ENCODE measurements at regions not wholly inside any gene's neighbourhood (a gene's known extent, or its start where the extent isn't known, plus 50 kb on each side); places are given as distances from the start of the nearest gene placed in this dataset.

DNA sequence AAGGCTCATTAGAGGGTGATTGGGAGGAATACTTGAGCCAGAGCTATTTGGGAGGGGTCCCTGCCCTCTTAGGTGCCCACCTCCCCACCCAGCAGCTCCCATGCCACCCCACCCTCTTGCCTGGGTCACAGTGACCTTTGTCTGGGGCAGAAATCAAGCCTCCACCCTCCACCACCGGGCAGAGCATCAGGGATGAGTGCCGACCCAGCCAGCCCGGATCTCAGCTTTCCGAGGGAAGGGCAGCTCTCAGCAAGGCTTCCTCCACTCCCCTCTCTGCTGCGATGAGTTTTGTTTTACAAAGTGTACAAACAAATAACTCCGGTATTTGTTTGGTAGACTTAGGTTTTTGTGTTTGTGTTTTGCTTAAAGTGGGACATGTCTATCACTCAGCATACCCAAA, 136.7 kb upstream of the CST7 start:
- Mint-ChIP-seq H3K36me3 (ENCODE audit: low read depth) (no peaks in the 10 kb centered on the region), H3K27ac (no peak overlapping the region), H3K9me3 (no peaks in the 10 kb centered on the region), H3K4me1 (peaks cover 16% of the 10 kb centered on the region), H3K27me3 (ENCODE audit: low read depth, poor library complexity) (peaks cover 2% of the 10 kb centered on the region), H3K4me3 (no peak overlapping the region)
- DNase-seq = no peak
- TF ChIP-seq, protein P1, sequence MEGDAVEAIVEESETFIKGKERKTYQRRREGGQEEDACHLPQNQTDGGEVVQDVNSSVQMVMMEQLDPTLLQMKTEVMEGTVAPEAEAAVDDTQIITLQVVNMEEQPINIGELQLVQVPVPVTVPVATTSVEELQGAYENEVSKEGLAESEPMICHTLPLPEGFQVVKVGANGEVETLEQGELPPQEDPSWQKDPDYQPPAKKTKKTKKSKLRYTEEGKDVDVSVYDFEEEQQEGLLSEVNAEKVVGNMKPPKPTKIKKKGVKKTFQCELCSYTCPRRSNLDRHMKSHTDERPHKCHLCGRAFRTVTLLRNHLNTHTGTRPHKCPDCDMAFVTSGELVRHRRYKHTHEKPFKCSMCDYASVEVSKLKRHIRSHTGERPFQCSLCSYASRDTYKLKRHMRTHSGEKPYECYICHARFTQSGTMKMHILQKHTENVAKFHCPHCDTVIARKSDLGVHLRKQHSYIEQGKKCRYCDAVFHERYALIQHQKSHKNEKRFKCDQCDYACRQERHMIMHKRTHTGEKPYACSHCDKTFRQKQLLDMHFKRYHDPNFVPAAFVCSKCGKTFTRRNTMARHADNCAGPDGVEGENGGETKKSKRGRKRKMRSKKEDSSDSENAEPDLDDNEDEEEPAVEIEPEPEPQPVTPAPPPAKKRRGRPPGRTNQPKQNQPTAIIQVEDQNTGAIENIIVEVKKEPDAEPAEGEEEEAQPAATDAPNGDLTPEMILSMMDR (IDR thresholded peaks at IDR 0.05) = no peak

DNA sequence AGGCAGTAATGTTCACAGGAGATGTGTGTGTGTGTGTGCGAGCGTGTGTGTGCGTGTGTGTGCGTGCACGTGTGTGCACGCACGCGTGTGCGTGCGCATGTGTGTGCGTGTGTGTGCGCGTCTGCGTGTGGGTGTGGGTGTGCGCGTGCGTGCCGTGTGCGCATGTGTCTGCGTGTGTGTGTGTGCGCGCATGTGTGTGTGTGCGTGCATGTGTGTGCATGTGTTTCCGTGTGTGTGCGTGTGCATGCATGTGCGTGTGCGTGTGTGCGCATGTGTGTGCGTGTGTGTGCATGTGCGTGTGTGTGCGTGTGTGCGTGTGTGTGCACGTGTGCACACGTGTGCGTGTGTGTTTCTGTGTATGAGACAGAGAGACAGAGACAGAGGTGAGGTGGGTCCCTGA, 136.0 kb upstream of the CST7 start:
- peak overlapping the region; percentile 94 for H3K27ac Mint-ChIP-seq
- no peaks in the 10 kb centered on the region for H3K9me3 Mint-ChIP-seq
- H3K4me1 Mint-ChIP-seq = peaks cover 16% of the 10 kb centered on the region
- H3K36me3 Mint-ChIP-seq (ENCODE audit: low read depth) = no peaks in the 10 kb centered on the region
- DNase-seq = no peak
- TF ChIP-seq, protein P1 (IDR thresholded peaks at IDR 0.05) = no peak
- peaks cover 2% of the 10 kb centered on the region for H3K27me3 Mint-ChIP-seq (ENCODE audit: low read depth, poor library complexity)
- H3K4me3 Mint-ChIP-seq = no peak overlapping the region

DNA sequence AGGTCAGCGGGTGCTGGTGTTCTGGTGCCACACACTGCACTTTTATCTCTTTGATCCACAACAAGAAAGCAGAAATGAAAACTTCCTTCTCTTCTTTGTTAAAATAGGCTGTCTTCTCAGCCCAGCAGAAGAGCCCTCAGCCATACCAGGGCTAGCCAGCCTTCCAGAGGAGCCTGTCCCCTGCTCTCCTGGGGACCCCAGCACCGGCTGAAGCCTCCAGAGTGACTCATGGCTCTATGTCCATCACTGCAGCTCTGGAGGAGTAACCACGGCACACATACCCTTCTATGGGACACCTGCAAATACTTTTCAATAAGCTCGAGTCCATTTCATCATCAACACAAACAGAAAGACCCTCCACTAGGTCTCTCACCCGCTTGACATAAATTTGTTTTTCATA, 135.6 kb upstream of the CST7 start:
- DNase-seq = no peak
- no peak overlapping the region for H3K27ac Mint-ChIP-seq
- TF ChIP-seq, protein P1 (IDR thresholded peaks at IDR 0.05) = no peak
- H3K36me3 Mint-ChIP-seq (ENCODE audit: low read depth) = no peaks in the 10 kb centered on the region
- peaks cover 13% of the 10 kb centered on the region for H3K4me1 Mint-ChIP-seq
- no peak overlapping the region for H3K4me3 Mint-ChIP-seq
- no peaks in the 10 kb centered on the region for H3K9me3 Mint-ChIP-seq
- H3K27me3 Mint-ChIP-seq (ENCODE audit: low read depth, poor library complexity) = peaks cover 2% of the 10 kb centered on the region

DNA sequence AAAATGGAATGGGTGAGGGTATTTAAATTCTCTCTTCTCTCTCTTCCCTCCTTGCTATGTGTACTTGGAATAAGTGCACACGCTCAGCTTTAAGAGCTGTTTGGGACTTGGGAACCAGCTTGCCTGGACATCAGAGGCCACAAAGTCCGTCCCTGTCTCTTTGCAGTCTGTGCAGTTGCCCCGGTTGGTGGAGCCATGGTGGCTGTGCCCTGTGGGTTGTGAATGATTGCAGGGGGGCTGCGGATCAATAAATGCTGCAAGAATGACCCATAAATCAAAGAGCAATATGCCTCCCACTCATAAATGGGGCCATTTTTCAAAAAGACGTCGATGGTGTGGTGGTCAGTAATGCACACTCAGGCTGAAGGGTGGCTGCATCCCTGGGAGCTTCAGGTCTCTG, 135.1 kb upstream of the CST7 start:
- no peak for DNase-seq

DNA sequence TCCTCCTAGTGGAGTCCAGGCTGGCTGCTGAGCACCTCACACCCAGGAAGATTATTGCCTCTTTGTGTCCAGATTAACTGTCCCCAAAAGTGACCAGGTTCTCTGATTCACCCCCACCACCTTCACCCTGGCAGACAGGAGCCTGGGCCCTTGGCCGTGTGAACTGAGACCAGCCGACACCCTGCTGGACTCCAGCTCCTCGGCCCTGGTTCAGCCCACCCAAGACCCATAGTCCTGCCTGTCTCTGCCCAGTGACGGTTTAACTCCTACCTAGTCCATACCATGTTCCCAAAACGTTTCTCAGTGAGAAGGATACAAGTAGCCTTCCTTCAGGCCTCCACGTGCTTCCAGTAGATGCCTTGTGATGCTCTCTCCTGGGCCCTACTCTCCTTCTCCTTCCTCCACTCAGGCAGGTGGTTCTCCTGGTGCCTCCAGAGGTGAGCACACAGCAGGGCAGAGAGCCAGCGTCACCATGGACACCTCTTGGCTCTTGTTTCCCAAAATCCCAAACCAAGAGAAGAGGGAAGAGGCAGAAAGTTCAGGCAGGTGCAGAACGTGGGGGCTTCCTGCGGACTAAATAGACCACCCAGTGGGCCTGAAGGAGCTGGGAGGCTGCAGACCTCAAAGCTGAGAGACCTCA, 134.4 kb upstream of the CST7 start:
- TF ChIP-seq, protein P1 (IDR thresholded peaks at IDR 0.05) = no peak
- Mint-ChIP-seq H3K27ac (no peak overlapping the region), H3K4me1 (peaks cover 1% of the 10 kb centered on the region), H3K9me3 (no peaks in the 10 kb centered on the region), H3K27me3 (ENCODE audit: low read depth, poor library complexity) (peaks cover 2% of the 10 kb centered on the region), H3K36me3 (ENCODE audit: low read depth) (no peaks in the 10 kb centered on the region), H3K4me3 (no peak overlapping the region)
- DNase-seq = no peak

More for the DNA sequence above, 135.1 kb upstream of the CST7 start:
- peak overlapping the region; percentile 73 for H3K27ac Mint-ChIP-seq
- H3K27me3 Mint-ChIP-seq (ENCODE audit: low read depth, poor library complexity) = peaks cover 2% of the 10 kb centered on the region
- no peaks in the 10 kb centered on the region for H3K9me3 Mint-ChIP-seq
- H3K4me3 Mint-ChIP-seq = no peak overlapping the region
- peaks cover 9% of the 10 kb centered on the region for H3K4me1 Mint-ChIP-seq
- no peaks in the 10 kb centered on the region for H3K36me3 Mint-ChIP-seq (ENCODE audit: low read depth)
- TF ChIP-seq, protein P1 (IDR thresholded peaks at IDR 0.05) = no peak

DNA sequence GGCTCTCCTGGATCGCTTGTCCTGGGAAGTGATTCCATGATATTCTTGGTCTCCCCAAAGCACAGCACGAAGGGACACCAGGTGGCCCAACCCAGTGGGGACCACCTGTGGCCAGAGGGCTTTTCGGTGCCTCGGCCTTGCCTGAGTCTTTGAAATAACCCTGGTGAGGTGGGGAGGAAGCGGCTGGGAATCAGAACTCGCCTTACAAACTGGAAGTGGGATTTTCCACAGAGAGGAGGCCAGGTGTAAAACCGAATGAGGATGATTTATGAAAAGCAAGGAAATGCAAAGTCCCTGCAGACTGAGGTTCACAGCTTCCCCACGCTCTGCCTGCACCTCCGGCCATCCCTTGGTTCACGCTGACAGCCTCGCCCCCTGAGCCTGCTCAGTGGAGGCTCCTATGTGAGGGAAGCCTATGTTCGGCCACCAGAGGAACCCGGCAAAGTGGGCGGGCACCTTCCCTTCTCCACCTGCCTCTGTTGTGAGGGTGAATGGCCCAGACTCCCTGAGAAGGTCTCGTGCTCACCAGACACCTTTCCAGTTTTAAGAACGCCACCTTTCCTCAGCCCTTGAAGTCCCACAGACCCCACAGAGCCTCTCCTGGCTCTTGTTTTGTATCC, 133.8 kb upstream of the CST7 start:
- TF ChIP-seq, protein P1 (IDR thresholded peaks at IDR 0.05) = no peak
- H3K36me3 Mint-ChIP-seq (ENCODE audit: low read depth) = no peaks in the 10 kb centered on the region
- no peak overlapping the region for H3K27ac Mint-ChIP-seq
- no peaks in the 10 kb centered on the region for H3K4me1 Mint-ChIP-seq
- no peak overlapping the region for H3K4me3 Mint-ChIP-seq
- H3K9me3 Mint-ChIP-seq = no peaks in the 10 kb centered on the region
- DNase-seq = no peak
- peaks cover 2% of the 10 kb centered on the region for H3K27me3 Mint-ChIP-seq (ENCODE audit: low read depth, poor library complexity)

Data from nephron progenitor cell (in vitro differentiated cells).